GM10266 (cell line): ENCODE measurements at regions not wholly inside any gene's neighbourhood (a gene's known extent, or its start where the extent isn't known, plus 50 kb on each side); places are given as distances from the start of the nearest gene placed in this dataset.

Experiments
- DNase-seq: peaks from one replicate; pipeline ENCODE4 v3.0.0; 2012; ENCODE audit errors: extremely low spot score
- TF ChIP-seq, protein P1 (sequence below): IDR thresholded peaks from 2 replicates; pipeline ENCODE4 v1.5.1; 2012; ENCODE audit warnings: mild to moderate bottlenecking, low read depth; ENCODE audit not compliant: control insufficient read depth, insufficient read depth; ENCODE audit errors: missing control alignments

- TF ChIP-seq, protein P1, sequence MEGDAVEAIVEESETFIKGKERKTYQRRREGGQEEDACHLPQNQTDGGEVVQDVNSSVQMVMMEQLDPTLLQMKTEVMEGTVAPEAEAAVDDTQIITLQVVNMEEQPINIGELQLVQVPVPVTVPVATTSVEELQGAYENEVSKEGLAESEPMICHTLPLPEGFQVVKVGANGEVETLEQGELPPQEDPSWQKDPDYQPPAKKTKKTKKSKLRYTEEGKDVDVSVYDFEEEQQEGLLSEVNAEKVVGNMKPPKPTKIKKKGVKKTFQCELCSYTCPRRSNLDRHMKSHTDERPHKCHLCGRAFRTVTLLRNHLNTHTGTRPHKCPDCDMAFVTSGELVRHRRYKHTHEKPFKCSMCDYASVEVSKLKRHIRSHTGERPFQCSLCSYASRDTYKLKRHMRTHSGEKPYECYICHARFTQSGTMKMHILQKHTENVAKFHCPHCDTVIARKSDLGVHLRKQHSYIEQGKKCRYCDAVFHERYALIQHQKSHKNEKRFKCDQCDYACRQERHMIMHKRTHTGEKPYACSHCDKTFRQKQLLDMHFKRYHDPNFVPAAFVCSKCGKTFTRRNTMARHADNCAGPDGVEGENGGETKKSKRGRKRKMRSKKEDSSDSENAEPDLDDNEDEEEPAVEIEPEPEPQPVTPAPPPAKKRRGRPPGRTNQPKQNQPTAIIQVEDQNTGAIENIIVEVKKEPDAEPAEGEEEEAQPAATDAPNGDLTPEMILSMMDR, result no peak
- no peak for DNase-seq
These were observed 363.0 kb upstream of the IRX2 start for GRCh38 chr5:3114467-3114866.

DNA sequence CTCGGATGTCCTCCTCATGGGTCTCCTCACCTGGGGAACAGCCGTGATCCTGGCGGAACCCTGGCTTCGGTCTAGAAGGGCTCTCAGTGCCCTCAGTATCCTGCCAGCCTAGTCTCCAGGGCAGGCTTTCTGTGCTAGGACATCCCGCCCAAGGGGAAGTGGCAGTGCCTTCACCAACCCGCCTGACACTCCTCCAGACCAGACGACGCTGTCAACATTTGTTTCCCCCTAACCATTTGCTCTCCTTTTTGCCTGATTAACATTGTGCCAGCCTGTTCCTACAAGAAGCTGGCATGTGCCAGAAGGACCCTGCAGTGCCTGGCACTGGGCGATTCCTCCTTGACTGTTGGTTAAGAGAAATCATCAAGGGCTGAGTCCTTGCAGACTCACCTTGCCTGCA, 358.9 kb upstream of the IRX2 start:
- TF ChIP-seq, protein P1, result no peak
- DNase-seq, result no peak

DNA sequence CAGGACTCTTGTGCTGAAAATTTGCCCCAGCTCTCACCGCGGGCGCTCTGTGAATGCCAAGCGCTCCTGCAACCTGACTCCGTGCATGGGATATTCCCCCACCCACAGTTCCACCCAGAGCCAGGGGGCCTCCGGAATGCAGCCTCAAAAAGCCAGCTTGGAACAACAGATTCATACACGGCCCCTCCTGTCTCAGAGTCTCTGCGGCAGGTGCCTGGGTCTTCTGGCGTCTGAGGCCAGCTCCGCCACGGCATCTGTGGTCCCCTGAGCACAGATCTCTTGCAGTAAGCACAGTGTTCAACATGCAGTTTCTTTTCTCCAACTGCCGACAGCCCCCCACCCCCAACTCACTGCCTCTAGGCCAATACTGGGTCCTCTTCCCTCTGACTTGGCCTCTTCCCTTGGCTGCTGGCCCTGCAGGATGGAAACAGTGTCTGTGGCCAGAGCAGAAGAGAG, 355.7 kb upstream of the IRX2 start:
- TF ChIP-seq, protein P1, result no peak
- DNase-seq, result no peak

GRCh38 chr5:3105581-3105980, 354.1 kb upstream of the IRX2 start:
- DNase-seq, result no peak
- TF ChIP-seq, protein P1, result no peak

- TF ChIP-seq, protein P1, result no peak
- DNase-seq, result no peak
These were observed 353.7 kb upstream of the IRX2 start for GRCh38 chr5:3105172-3105571.

DNA sequence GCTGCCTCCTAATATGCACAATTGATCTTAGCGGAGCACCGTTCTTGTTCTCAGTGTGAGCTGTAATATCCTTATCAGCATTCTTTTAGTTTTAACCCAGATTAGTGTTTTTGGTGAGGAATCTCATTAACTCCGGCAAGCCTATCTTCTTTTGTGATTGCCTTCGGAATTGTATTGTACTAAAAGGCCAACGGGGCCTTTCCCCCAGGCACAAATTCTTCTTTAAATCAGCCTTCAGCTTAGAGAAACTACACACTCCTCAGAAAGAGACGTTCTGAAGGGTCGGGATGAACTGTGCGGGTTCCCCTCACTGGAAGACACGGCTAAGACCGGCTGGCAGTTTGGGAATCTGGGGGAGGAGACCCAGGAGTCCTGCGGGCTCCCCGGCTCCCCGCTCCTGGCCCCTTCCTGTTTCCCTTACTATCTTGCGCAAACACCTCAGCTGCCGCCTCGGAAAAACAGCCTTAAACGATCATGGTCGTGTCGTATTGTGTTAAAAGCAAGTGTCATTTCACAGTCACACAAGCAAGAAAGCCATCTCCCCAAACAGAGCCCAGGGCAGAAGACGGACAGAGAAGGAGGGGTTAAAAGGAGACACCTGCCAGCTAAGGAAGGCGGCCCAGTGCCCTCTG, 353.1 kb upstream of the IRX2 start:
- TF ChIP-seq, protein P1, result no peak

DNA sequence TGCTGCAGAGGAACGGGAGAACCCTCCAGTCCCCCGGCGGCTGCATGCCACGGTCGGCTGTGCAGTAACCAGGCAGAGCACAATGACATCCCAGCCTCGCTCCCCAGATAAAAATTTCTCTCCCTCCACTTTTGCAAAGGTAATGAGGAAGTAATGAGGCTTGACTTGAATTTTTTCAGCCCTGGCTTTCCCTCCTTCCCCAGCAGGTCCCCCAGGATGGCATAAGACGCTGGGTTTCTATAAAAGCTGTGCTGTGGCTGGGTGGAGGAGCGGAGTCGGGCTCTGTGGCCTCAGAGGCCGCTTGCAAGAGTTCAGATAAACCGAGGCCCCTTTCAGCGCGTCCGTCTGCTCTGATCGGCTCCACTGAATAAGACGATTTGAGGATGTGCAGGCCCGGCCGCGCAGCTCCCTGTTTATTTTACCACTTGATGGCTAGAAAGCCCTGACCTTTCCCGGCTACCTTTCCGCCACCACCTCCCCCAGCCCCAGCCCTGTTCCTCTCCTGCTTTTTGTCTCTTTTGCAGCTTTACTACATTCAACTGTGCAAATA, 351.9 kb upstream of the IRX2 start:
- TF ChIP-seq, protein P1, result no peak
- no peak for DNase-seq

More for the DNA sequence above, 353.1 kb upstream of the IRX2 start:
- DNase-seq, result no peak
